ENCODE measurements at regions not wholly inside any gene's neighbourhood (a gene's known extent, or its start where the extent isn't known, plus 50 kb on each side); places are given as distances from the start of the nearest gene placed in this dataset.

GRCh38 chr1:112325504-112325903 is 70.5 kb upstream of the CTTNBP2NL start:
- H3K9ac ChIP-seq (ENCODE audit: control insufficient read depth, insufficient read depth, low read length), result no peak overlapping the region
- H3K9me3 ChIP-seq (replicated peaks; ENCODE audit: control insufficient read depth, insufficient read depth, low read length), result no peaks in the 10 kb centered on the region; the same call in 2 of the 3 replicates
- no peaks in the 10 kb centered on the region for H3K4me1 ChIP-seq (ENCODE audit: control insufficient read depth, insufficient read depth, low read length)
- H2AFZ ChIP-seq (ENCODE audit: control insufficient read depth, low read depth, low read length), result no peak overlapping the region
- H3K4me3 ChIP-seq, result no peak overlapping the region
- H3K27me3 ChIP-seq (replicated peaks in 1 of 2; ENCODE audit: control insufficient read depth in 2 of 2, insufficient read depth in 2 of 2, low read length in 1 of 2), result peaks cover 0 to 4% of the 10 kb centered on the region in 2 experiments; a peak in 3 of 4 replicates
- FAIRE-seq, result no peak
- H4K20me1 ChIP-seq (ENCODE audit: control insufficient read depth, insufficient read depth), result no peaks in the 10 kb centered on the region
- ChIA-PET RAD21 (ENCODE audit: unreplicated experiment) (no interaction called here), CTCF (no interaction called here), POLR2A (no interaction called here), SMC1A (ENCODE audit: uncharacterized antibody, unreplicated experiment) (no interaction called here)
- H3K36me3 ChIP-seq (ENCODE audit: control insufficient read depth in 2 of 2, insufficient read depth in 2 of 2, low read length in 1 of 2), result no peaks in the 10 kb centered on the region
- 15% methylated on average over 15 of the region's 15 CpGs for WGBS (ENCODE audit: insufficient coverage, insufficient replicate concordance, low lambda C conversion rate, missing lambda C conversion rate)
- no peak overlapping the region for H3K4me2 ChIP-seq (ENCODE audit: control insufficient read depth, insufficient read depth)
- BruUV-seq (replicated peaks), result no TSS peak
- no peak overlapping the region for H3K27ac ChIP-seq (ENCODE audit: control insufficient read depth, insufficient read depth)
- no peak for ATAC-seq
- in situ Hi-C loops (cut with MboI), result no loop called here
- no peak for DNase-seq (ENCODE audit: low read depth, low spot score)
- H3K79me2 ChIP-seq (ENCODE audit: control insufficient read depth, insufficient read depth, low read length), result no peaks in the 10 kb centered on the region
- intact Hi-C loops (cut with micrococcal nuclease; ENCODE audit: unreplicated experiment), result no loop called here
- TF ChIP-seq PAX8 (IDR thresholded peaks at IDR 0.05) (no peak), ZBTB11 (CRISPR knock-in tag; IDR thresholded peaks at IDR 0.05) (no peak)

DNA sequence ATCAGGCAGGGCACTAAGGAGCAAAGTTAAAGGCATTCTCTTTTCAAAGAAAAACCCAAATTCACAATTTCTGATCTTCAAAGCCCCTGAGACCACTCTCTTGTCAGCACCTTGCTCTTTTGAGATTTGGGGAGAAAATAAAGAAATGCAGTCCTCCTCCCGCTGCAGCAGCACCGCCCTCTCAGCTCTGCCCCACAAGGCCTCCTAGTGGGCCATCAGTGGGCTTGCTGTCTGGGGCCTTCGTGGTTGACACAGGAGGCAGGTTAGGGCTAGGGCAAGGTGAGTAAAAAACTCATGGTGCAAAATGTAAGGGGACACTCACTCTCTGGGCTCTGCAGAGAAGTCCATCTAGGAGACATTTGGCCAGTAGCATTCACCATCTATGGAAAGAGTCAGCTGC is 67.4 kb upstream of the CTTNBP2NL start:
- ChIA-PET RAD21 (ENCODE audit: unreplicated experiment) (no interaction called here), SMC1A (ENCODE audit: uncharacterized antibody, unreplicated experiment) (interaction anchor here (0.6 kb wide), 1 partner anchor 454 kb away, joined by 3 read pairs; no protein-coding TSS in a partner anchor), CTCF (no interaction called here), POLR2A (no interaction called here)
- intact Hi-C loops (cut with micrococcal nuclease; ENCODE audit: unreplicated experiment) (no loop called here), in situ Hi-C loops (cut with MboI) (no loop called here)
- DNase-seq (ENCODE audit: low read depth, low spot score) (no peak), ATAC-seq (no peak), FAIRE-seq (no peak)
- no TSS peak for BruUV-seq (replicated peaks)
- Histone ChIP-seq H3K4me3 (no peak overlapping the region), H3K4me1 (ENCODE audit: control insufficient read depth, insufficient read depth, low read length) (no peaks in the 10 kb centered on the region), H3K36me3 (ENCODE audit: control insufficient read depth in 2 of 2, insufficient read depth in 2 of 2, low read length in 1 of 2) (no peaks in the 10 kb centered on the region), H3K27ac (ENCODE audit: control insufficient read depth, insufficient read depth) (no peak overlapping the region), H2AFZ (ENCODE audit: control insufficient read depth, low read depth, low read length) (no peak overlapping the region), H3K4me2 (ENCODE audit: control insufficient read depth, insufficient read depth) (no peak overlapping the region), H3K9ac (ENCODE audit: control insufficient read depth, insufficient read depth, low read length) (no peak overlapping the region), H3K79me2 (ENCODE audit: control insufficient read depth, insufficient read depth, low read length) (no peaks in the 10 kb centered on the region), H3K27me3 (replicated peaks in 1 of 2; ENCODE audit: control insufficient read depth in 2 of 2, insufficient read depth in 2 of 2, low read length in 1 of 2) (peaks cover 0 to 2% of the 10 kb centered on the region in 2 experiments; a peak in 3 of 4 replicates), H3K9me3 (replicated peaks; ENCODE audit: control insufficient read depth, insufficient read depth, low read length) (no peaks in the 10 kb centered on the region), H4K20me1 (ENCODE audit: control insufficient read depth, insufficient read depth) (no peaks in the 10 kb centered on the region)
- 2% methylated on average over 3 of the region's 3 CpGs for WGBS (ENCODE audit: insufficient coverage, insufficient replicate concordance, low lambda C conversion rate, missing lambda C conversion rate)
- no peak for TF ChIP-seq ZZZ3 (IDR thresholded peaks at IDR 0.05; ENCODE audit: control insufficient read depth, insufficient read length, low read depth)
- no peak for TF ChIP-seq DPF2 (IDR thresholded peaks at IDR 0.05)
- no peak for TF ChIP-seq ETV6 (conservative IDR thresholded peaks at IDR 0.05 in 1 of 2, IDR thresholded peaks at IDR 0.05 in 1 of 2; ENCODE audit: borderline replicate concordance in 1 of 2, low read depth in 1 of 2)
- TF ChIP-seq, protein P1, sequence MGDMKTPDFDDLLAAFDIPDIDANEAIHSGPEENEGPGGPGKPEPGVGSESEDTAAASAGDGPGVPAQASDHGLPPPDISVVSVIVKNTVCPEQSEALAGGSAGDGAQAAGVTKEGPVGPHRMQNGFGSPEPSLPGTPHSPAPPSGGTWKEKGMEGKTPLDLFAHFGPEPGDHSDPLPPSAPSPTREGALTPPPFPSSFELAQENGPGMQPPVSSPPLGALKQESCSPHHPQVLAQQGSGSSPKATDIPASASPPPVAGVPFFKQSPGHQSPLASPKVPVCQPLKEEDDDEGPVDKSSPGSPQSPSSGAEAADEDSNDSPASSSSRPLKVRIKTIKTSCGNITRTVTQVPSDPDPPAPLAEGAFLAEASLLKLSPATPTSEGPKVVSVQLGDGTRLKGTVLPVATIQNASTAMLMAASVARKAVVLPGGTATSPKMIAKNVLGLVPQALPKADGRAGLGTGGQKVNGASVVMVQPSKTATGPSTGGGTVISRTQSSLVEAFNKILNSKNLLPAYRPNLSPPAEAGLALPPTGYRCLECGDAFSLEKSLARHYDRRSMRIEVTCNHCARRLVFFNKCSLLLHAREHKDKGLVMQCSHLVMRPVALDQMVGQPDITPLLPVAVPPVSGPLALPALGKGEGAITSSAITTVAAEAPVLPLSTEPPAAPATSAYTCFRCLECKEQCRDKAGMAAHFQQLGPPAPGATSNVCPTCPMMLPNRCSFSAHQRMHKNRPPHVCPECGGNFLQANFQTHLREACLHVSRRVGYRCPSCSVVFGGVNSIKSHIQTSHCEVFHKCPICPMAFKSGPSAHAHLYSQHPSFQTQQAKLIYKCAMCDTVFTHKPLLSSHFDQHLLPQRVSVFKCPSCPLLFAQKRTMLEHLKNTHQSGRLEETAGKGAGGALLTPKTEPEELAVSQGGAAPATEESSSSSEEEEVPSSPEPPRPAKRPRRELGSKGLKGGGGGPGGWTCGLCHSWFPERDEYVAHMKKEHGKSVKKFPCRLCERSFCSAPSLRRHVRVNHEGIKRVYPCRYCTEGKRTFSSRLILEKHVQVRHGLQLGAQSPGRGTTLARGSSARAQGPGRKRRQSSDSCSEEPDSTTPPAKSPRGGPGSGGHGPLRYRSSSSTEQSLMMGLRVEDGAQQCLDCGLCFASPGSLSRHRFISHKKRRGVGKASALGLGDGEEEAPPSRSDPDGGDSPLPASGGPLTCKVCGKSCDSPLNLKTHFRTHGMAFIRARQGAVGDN (IDR thresholded peaks at IDR 0.05), result no peak
- no peak for TF ChIP-seq SPI1 (IDR thresholded peaks at IDR 0.05; ENCODE audit: borderline replicate concordance, insufficient read depth, low read depth, low read length)
- TF ChIP-seq NR2F1 (conservative IDR thresholded peaks at IDR 0.05), result no peak
- TF ChIP-seq CBX3 (IDR thresholded peaks at IDR 0.05; ENCODE audit: borderline replicate concordance, low read depth), result no peak
- TF ChIP-seq POLR2AphosphoS5 (IDR thresholded peaks at IDR 0.05; ENCODE audit: low read length), result no peak
- TF ChIP-seq BMI1 (IDR thresholded peaks at IDR 0.05; ENCODE audit: borderline replicate concordance), result no peak

Measured in GM12878 (cell line).